Transverse colon (tissue), 4 donors: ENCODE measurements at regions not wholly inside any gene's neighbourhood (a gene's known extent, or its start where the extent isn't known, plus 50 kb on each side); places are given as distances from the start of the nearest gene placed in this dataset.
"Not testable (repeated sequence)": the region's sequence is repeated elsewhere in the genome, so short reads cannot be mapped to it uniquely, and the experiment has no call there.

Experiments used
- DNase-seq: peaks from one replicate; pipeline ENCODE4 v3.0.0-alpha.2; 2019
- H3K27ac ChIP-seq, 4 donors: fragments of 200-600 bp; sonication (generic); 2 replicates each; pipeline ENCODE4 v1.5.1; 2016 to 2018; ENCODE audit warnings: inconsistent platforms in 4 of 4
- H3K27me3 ChIP-seq: fragments of 200-600 bp; sonication (generic); 2 replicates; pipeline ENCODE4 v1.5.1; 2017; ENCODE audit warnings: inconsistent platforms
- H3K36me3 ChIP-seq, 4 donors: fragments of 200-600 bp; sonication (generic); 2 replicates each; pipeline ENCODE4 v1.5.1; 2017 to 2019; ENCODE audit warnings: inconsistent platforms in 4 of 4
- H3K4me1 ChIP-seq, 4 donors: fragments of 200-600 bp; sonication (generic); 2 replicates each; pipeline ENCODE4 v1.5.1; 2017 to 2020; ENCODE audit warnings: inconsistent platforms in 4 of 4
- H3K4me3 ChIP-seq, 4 donors: fragments of 200-600 bp; sonication (generic); 1 replicate in 1 of 4; 2 replicates in 3 of 4; pipeline versions ENCODE4 v1.5.1 to v1.6.1; 2017 to 2019; ENCODE audit warnings: inconsistent platforms in 4 of 4
- H3K9me3 ChIP-seq, 2 donors: fragments of 200-600 bp; sonication (generic); 2 replicates each; pipeline ENCODE4 v1.5.1; 2017 to 2019; ENCODE audit warnings: inconsistent platforms in 2 of 2
- CTCF ChIP-seq, 5 experiments: fragments of 200-600 bp in 3 of 5; fragments of 450-650 bp in 2 of 5; sonication (generic) in 3 of 5; IDR thresholded peaks; 1 replicate in 2 of 5; 2 replicates in 3 of 5; pipeline ENCODE4 v1.5.1; 2016 to 2017; ENCODE audit warnings: antibody characterized with exemption in 5 of 5, inconsistent platforms in 3 of 5, mild to moderate bottlenecking in 2 of 5, moderate library complexity in 1 of 5
- EP300 ChIP-seq: sonication (generic); formaldehyde crosslinking; IDR thresholded peaks from one replicate; pipeline ENCODE4 v1.6.1; 2017; ENCODE audit warnings: antibody characterized with exemption, low read depth
- POLR2A ChIP-seq: fragments of 450-650 bp; IDR thresholded peaks from one replicate; pipeline ENCODE4 v1.6.1; 2016; ENCODE audit warnings: antibody characterized with exemption, mild to moderate bottlenecking, moderate library complexity
- POLR2AphosphoS5 ChIP-seq, 3 donors: sonication (generic); formaldehyde crosslinking; IDR thresholded peaks; one replicate each; pipeline ENCODE4 v1.6.1; 2016; ENCODE audit warnings: antibody characterized with exemption in 3 of 3
- WGBS, 2 donors: methylation state at CpG; one replicate each; pipeline ENCODE4 v1.1.5; 2018; ENCODE audit warnings: low coverage in 1 of 2; 5-methylcytosine and 5-hydroxymethylcytosine counted together
- in situ Hi-C, 4 donors: fragments of 200-750 bp; cut with MboI; loops; one replicate each; pipeline versions ENCODE4 v1.15.0 to v1.15.1; 2017; ENCODE audit warnings: low sequenced_read_pairs in 3 of 4, low pct_ligation_motif_present in 1 of 4, low pct_unique_long_range_greater_than_20kb in 1 of 4
- intact Hi-C: fragments of 100-400 bp; cut with DNase I; formaldehyde crosslinking; loops from one replicate; pipeline ENCODE4 v1.15.1; 2023; ENCODE audit warnings: low total_unique reads

GRCh38 chr5:161007879-161008278 lies 155.9 kb upstream of the ATP10B start:
- in situ Hi-C loops = no loop called here
- 44 to 77% methylated on average over 2 of the region's 2 CpGs for WGBS, 2 donors
- DNase-seq = no peak

GRCh38 chr5:161002571-161003074 lies 150.6 kb upstream of the ATP10B start:
- H3K4me3 ChIP-seq = no peak overlapping the region
- in situ Hi-C loops = no loop called here
- intact Hi-C loops = no loop called here
- TF ChIP-seq POLR2A = no peak
- H3K27me3 ChIP-seq = no peaks in the 10 kb centered on the region
- H3K36me3 ChIP-seq = no peaks in the 10 kb centered on the region
- DNase-seq = no peak
- no peaks in the 10 kb centered on the region for H3K9me3 ChIP-seq
- WGBS, 2 donors = 78 to 92% methylated on average over 1 of the region's 1 CpG
- H3K4me1 ChIP-seq = no peaks in the 10 kb centered on the region
- H3K27ac ChIP-seq = no peak overlapping the region

More at GRCh38 chr5:161007879-161008278, 155.9 kb upstream of the ATP10B start:
- intact Hi-C loops = no loop called here
- Histone ChIP-seq H3K36me3 (no peaks in the 10 kb centered on the region), H3K4me1 (no peaks in the 10 kb centered on the region), H3K27me3 (no peaks in the 10 kb centered on the region), H3K9me3 (no peaks in the 10 kb centered on the region), H3K27ac (no peak overlapping the region), H3K4me3 (no peak overlapping the region)
- TF ChIP-seq POLR2AphosphoS5 (IDR thresholded peaks at IDR 0.05) = no peak
- no peak for TF ChIP-seq CTCF (IDR thresholded peaks at IDR 0.05)
- TF ChIP-seq POLR2A = no peak
- TF ChIP-seq EP300 = no peak

GRCh38 chr5:161001604-161002003 lies 149.6 kb upstream of the ATP10B start:
- intact Hi-C loops (no loop called here), in situ Hi-C loops (no loop called here)
- H3K4me3 ChIP-seq = no peak overlapping the region
- 82 to 92% methylated on average over 1 of the region's 1 CpG for WGBS, 2 donors
- no peaks in the 10 kb centered on the region for H3K9me3 ChIP-seq
- no peaks in the 10 kb centered on the region for H3K27me3 ChIP-seq
- TF ChIP-seq POLR2A (no peak), CTCF (IDR thresholded peaks at IDR 0.05) (no peak), EP300 (no peak), POLR2AphosphoS5 (IDR thresholded peaks at IDR 0.05) (no peak)
- no peak overlapping the region for H3K27ac ChIP-seq
- no peaks in the 10 kb centered on the region for H3K4me1 ChIP-seq
- H3K36me3 ChIP-seq = no peaks in the 10 kb centered on the region
- no peak for DNase-seq

- DNase-seq, intact Hi-C loops, H3K4me1 ChIP-seq, H3K27me3 ChIP-seq, H3K4me3 ChIP-seq, in situ Hi-C loops, H3K9me3 ChIP-seq, H3K27ac ChIP-seq, H3K36me3 ChIP-seq: not testable (repeated sequence)
- WGBS, 2 donors = 50 to 75% methylated on average over 1 of the region's 1 CpG
These were observed 149.1 kb upstream of the ATP10B start for GRCh38 chr5:161001142-161001541.

- Histone ChIP-seq H3K9me3 (no peaks in the 10 kb centered on the region), H3K27ac (no peak overlapping the region), H3K4me3 (no peak overlapping the region), H3K4me1 (no peaks in the 10 kb centered on the region), H3K36me3 (no peaks in the 10 kb centered on the region), H3K27me3 (no peaks in the 10 kb centered on the region)
- TF ChIP-seq POLR2A (no peak), POLR2AphosphoS5 (IDR thresholded peaks at IDR 0.05) (no peak), CTCF (IDR thresholded peaks at IDR 0.05) (no peak), EP300 (no peak)
- DNase-seq = no peak
- in situ Hi-C loops = no loop called here
- 83% methylated on average over 1 of the region's 1 CpG for WGBS, 2 donors
- intact Hi-C loops = no loop called here
These were observed 139.2 kb upstream of the ATP10B start for GRCh38 chr5:160991205-160991604.
